Erythroblast (primary cell): ENCODE measurements at regions not wholly inside any gene's neighbourhood (a gene's known extent, or its start where the extent isn't known, plus 50 kb on each side); places are given as distances from the start of the nearest gene placed in this dataset.

Source experiments
- GATA1 ChIP-seq: IDR thresholded peaks from 2 replicates; pipeline ENCODE4 v1.6.1; 2011; ENCODE audit warnings: low read depth, mild to moderate bottlenecking, control low read depth, low read length, moderate library complexity
- POLR2A ChIP-seq: IDR thresholded peaks from 2 replicates; pipeline ENCODE4 v1.6.1; 2011; ENCODE audit warnings: mild to moderate bottlenecking, low read length

DNA sequence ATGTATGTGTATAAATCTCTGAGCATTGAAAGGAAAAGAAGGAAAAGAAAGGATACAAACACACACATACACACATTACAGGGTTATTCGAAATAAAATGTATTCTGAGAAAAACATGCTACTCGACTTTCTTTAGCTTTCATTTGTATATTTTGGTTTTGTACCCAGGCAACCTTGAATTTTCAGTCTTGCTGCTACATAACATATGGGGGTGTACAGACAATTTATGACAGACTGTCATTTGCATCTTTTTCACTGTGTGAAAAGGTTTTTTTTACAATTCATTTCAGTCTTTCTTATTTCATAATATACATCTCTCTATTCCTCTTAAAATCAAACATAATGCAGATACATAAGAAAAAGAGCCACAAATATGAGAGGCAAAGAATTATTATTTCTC lies 1238.4 kb upstream of the NXPH2 start:
- TF ChIP-seq POLR2A: no peak
- no peak for TF ChIP-seq GATA1
